PC-3 (cell line): ENCODE measurements at regions not wholly inside any gene's neighbourhood (a gene's known extent, or its start where the extent isn't known, plus 50 kb on each side); places are given as distances from the start of the nearest gene placed in this dataset.
"Not testable (repeated sequence)": the region's sequence is repeated elsewhere in the genome, so short reads cannot be mapped to it uniquely, and the experiment has no call there.

Experiments
- CTCF ChIP-seq: fragments of 300-600 bp; sonication (generic); conservative IDR thresholded peaks from 2 replicates; pipeline ENCODE4 v1.5.1; 2017; ENCODE audit warnings: antibody characterized with exemption, low read depth, mild to moderate bottlenecking, low read length
- EZH2phosphoT487 ChIP-seq: fragments of 300-600 bp; sonication (generic); IDR thresholded peaks from 2 replicates; pipeline ENCODE4 v1.6.1; 2018; ENCODE audit warnings: mild to moderate bottlenecking, antibody characterized with exemption, low read length, borderline replicate concordance

- not testable (repeated sequence) for TF ChIP-seq CTCF, EZH2phosphoT487
Measured at GRCh38 chr17:30718099-30718447, 106.4 kb downstream of the CRLF3 start.
